Chondrocyte (in vitro differentiated cells): ENCODE measurements at regions not wholly inside any gene's neighbourhood (a gene's known extent, or its start where the extent isn't known, plus 50 kb on each side); places are given as distances from the start of the nearest gene placed in this dataset.

Experiments used
- DNase-seq: peaks from one replicate; pipeline ENCODE4 v3.0.0; 2021; ENCODE audit warnings: mixed read lengths, low spot score
- H3K27ac Mint-ChIP-seq: one replicate; pipeline ENCODE4 v1.8.0; 2021; ENCODE audit warnings: mild to moderate bottlenecking, moderate library complexity, mixed read lengths; ENCODE audit not compliant: unreplicated experiment
- H3K27me3 Mint-ChIP-seq: 2 replicates; pipeline ENCODE4 v1.8.0; 2021; ENCODE audit warnings: low read depth, mixed read lengths
- H3K36me3 Mint-ChIP-seq: 2 replicates; pipeline ENCODE4 v1.8.0; 2021; ENCODE audit warnings: low read depth, mixed read lengths
- H3K4me1 Mint-ChIP-seq: 2 replicates; pipeline ENCODE4 v1.8.0; 2021; ENCODE audit warnings: low read depth, mild to moderate bottlenecking, mixed read lengths
- H3K4me3 Mint-ChIP-seq: one replicate; pipeline ENCODE4 v1.8.0; 2021; ENCODE audit warnings: mild to moderate bottlenecking, moderate library complexity, mixed read lengths; ENCODE audit not compliant: unreplicated experiment
- H3K9me3 Mint-ChIP-seq: 2 replicates; pipeline ENCODE4 v1.8.0; 2021; ENCODE audit warnings: low read depth, mixed read lengths
- TF ChIP-seq, protein P1 (sequence below): fragments of 200-600 bp; sonication (generic); IDR thresholded peaks from 2 replicates; pipeline ENCODE4 v1.5.0; 2021; ENCODE audit warnings: antibody characterized with exemption, mild to moderate bottlenecking, moderate library complexity

DNA sequence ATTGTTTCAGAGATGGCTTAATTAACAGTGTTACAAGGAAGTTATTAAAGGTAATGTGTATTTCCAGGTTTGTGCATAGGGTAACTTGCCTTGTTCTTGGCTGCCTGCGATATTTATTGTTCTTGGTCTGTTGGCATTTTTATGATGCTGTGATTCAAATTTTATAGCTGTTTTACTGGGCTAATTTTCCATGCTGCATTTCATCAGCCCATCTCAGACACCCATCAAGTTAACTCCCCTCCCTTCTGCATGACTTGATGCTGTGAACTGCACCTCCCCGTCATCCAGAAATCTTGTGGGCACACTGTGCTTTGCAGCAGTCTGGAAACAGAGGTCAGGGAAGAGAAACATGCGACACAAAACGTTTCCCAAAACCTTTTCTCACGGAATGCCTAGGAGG is 1049.2 kb downstream of the AACS start:
- H3K4me3 Mint-ChIP-seq, result no peak overlapping the region
- H3K27ac Mint-ChIP-seq, result no peak overlapping the region
- TF ChIP-seq, protein P1, sequence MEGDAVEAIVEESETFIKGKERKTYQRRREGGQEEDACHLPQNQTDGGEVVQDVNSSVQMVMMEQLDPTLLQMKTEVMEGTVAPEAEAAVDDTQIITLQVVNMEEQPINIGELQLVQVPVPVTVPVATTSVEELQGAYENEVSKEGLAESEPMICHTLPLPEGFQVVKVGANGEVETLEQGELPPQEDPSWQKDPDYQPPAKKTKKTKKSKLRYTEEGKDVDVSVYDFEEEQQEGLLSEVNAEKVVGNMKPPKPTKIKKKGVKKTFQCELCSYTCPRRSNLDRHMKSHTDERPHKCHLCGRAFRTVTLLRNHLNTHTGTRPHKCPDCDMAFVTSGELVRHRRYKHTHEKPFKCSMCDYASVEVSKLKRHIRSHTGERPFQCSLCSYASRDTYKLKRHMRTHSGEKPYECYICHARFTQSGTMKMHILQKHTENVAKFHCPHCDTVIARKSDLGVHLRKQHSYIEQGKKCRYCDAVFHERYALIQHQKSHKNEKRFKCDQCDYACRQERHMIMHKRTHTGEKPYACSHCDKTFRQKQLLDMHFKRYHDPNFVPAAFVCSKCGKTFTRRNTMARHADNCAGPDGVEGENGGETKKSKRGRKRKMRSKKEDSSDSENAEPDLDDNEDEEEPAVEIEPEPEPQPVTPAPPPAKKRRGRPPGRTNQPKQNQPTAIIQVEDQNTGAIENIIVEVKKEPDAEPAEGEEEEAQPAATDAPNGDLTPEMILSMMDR, result no peak
- H3K9me3 Mint-ChIP-seq, result peaks cover 17% of the 10 kb centered on the region
- H3K4me1 Mint-ChIP-seq, result no peaks in the 10 kb centered on the region
- H3K36me3 Mint-ChIP-seq, result no peaks in the 10 kb centered on the region
- no peaks in the 10 kb centered on the region for H3K27me3 Mint-ChIP-seq
- DNase-seq, result no peak

DNA sequence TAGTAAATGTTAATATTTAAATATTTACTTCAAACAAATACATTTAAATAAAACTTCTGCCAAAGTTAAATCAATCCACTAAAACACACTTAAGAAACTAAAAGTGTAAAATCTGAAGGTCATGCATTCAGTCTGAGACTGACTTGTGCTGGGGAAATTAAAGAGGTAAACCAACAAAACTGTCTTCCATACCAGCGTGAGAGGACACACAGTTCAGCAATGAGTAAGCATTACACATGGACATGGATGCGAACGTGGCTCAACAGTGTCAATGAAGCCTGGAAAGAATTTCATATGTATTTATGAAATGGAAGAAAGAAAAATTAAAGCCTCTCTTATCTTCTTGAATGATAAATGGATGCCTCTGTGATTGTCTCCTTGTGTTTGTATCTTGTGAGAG is 1052.3 kb downstream of the AACS start:
- Mint-ChIP-seq H3K27me3 (no peaks in the 10 kb centered on the region), H3K9me3 (peaks cover 29% of the 10 kb centered on the region), H3K36me3 (no peaks in the 10 kb centered on the region), H3K4me3 (no peak overlapping the region), H3K4me1 (no peaks in the 10 kb centered on the region), H3K27ac (no peak overlapping the region)
- TF ChIP-seq, protein P1, result no peak
- no peak for DNase-seq

DNA sequence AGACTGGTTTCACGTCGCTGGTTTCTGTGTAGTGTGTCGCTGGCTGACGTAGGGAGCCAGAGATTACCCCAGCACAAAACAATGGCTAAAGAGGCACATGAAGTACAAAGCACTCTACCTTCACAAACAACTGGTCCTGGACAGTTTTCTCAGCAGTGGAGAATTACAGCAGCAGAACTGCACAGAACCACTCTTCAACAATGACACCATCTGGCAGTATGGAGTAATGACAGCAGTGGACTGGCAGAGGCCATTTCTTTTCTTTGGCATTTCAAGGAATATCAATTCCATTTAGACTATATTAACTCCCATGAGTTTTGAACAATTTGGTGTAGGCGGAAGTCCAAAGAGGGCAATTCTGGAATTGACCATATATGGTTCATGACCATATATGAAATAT is 1074.1 kb downstream of the AACS start:
- Mint-ChIP-seq H3K27me3 (no peaks in the 10 kb centered on the region), H3K4me1 (no peaks in the 10 kb centered on the region), H3K27ac (no peak overlapping the region), H3K9me3 (peaks cover 68% of the 10 kb centered on the region), H3K4me3 (no peak overlapping the region), H3K36me3 (peaks cover 3% of the 10 kb centered on the region)
- DNase-seq, result no peak
- TF ChIP-seq, protein P1, result peak; percentile 22

DNA sequence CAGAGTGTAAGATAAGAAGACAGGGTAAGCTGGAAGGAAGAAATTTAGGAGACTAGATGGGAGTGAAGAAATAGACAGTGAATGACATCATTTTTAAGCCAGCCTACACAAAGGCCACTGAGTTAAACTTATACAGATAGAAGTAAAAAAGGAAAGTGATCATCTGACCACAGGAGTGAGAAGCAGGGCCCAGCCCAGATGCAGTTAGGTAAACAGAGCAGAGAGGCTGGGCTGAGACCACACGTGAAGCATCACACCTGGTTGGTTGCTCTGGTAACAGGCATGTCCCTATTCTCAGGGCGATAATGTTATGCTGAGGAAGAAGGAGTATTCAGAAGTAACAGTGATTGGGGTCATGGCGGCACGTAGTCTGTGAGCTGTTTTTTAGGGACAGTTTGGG is 1079.4 kb downstream of the AACS start:
- no peak for DNase-seq
- TF ChIP-seq, protein P1, result no peak
- Mint-ChIP-seq H3K4me3 (no peak overlapping the region), H3K4me1 (no peaks in the 10 kb centered on the region), H3K9me3 (peaks cover 61% of the 10 kb centered on the region), H3K36me3 (no peaks in the 10 kb centered on the region), H3K27me3 (no peaks in the 10 kb centered on the region), H3K27ac (no peak overlapping the region)

DNA sequence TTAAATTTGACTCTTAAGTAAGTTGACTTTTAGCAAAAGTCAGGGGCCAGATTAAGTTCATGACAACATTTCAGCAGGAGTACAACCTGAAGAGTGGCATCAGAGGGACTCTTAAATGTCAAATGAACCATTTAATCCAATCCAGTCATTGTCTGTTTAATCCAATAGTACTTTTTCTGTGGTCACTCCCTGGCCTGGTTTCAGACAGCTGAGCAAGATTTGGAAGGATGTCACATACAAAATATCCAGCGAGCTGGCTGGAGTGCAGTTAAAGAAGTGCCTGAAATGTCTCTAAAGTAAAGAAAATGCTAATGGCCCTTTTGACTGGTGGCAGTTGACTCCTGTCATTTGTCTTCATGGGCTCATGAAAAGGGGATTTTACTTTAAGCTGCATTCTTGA is 1082.1 kb downstream of the AACS start:
- Mint-ChIP-seq H3K4me3 (no peak overlapping the region), H3K9me3 (peaks cover 48% of the 10 kb centered on the region), H3K27me3 (no peaks in the 10 kb centered on the region), H3K36me3 (no peaks in the 10 kb centered on the region), H3K4me1 (no peaks in the 10 kb centered on the region), H3K27ac (no peak overlapping the region)
- TF ChIP-seq, protein P1, result no peak
- DNase-seq, result no peak
